ENCODE measurements at regions not wholly inside any gene's neighbourhood (a gene's known extent, or its start where the extent isn't known, plus 50 kb on each side); places are given as distances from the start of the nearest gene placed in this dataset.

- Histone ChIP-seq H3K36me3 (ENCODE audit: insufficient read depth) (no peaks in the 10 kb centered on the region), H3K27me3 (ENCODE audit: insufficient read depth) (no peaks in the 10 kb centered on the region), H3F3A (replicated peaks; ENCODE audit: low read depth) (no peaks in the 10 kb centered on the region), H2AFZ (no peak overlapping the region), H3K79me2 (replicated peaks; ENCODE audit: insufficient read depth) (no peaks in the 10 kb centered on the region), H4K20me1 (replicated peaks; ENCODE audit: insufficient read depth) (no peaks in the 10 kb centered on the region), H3K4me3 (no peak overlapping the region), H3K4me1 (ENCODE audit: insufficient read depth) (no peaks in the 10 kb centered on the region), H3K9me2 (ENCODE audit: insufficient read depth) (no peaks in the 10 kb centered on the region; the same call in 1 of the 2 replicates), H3K4me2 (no peak overlapping the region), H3K27ac (ENCODE audit: low read depth) (no peak overlapping the region)
- Mint-ChIP-seq H3K4me3 (no peak overlapping the region), H3K27ac (no peak overlapping the region), H3K36me3 (ENCODE audit: low read depth) (no peaks in the 10 kb centered on the region), H3K9me3 (no peaks in the 10 kb centered on the region), H3K27me3 (ENCODE audit: insufficient read depth, low read depth, poor library complexity) (no peaks in the 10 kb centered on the region), H3K4me1 (no peaks in the 10 kb centered on the region)
- DNase-seq (ENCODE audit: low spot score) = no peak
- ATAC-seq = no peak
- TF ChIP-seq STAT1 (IDR thresholded peaks at IDR 0.05; ENCODE audit: unreplicated experiment) = no peak
- TF ChIP-seq ZNF462 (CRISPR knock-in tag; IDR thresholded peaks at IDR 0.05) = no peak
- TF ChIP-seq EZH2phosphoT487 (IDR thresholded peaks at IDR 0.05; ENCODE audit: unreplicated experiment) = no peak
- TF ChIP-seq ZNF114 (CRISPR knock-in tag; IDR thresholded peaks at IDR 0.05) = no peak
- no peak for TF ChIP-seq REST (IDR thresholded peaks at IDR 0.05; ENCODE audit: unreplicated experiment)
- no peak for TF ChIP-seq EZH2 (IDR thresholded peaks at IDR 0.05; ENCODE audit: low read depth, unreplicated experiment)
- TF ChIP-seq ZNF331 (CRISPR knock-in tag; IDR thresholded peaks at IDR 0.05; ENCODE audit: low read depth) = no peak
Observed at GRCh38 chr14:30305346-30305745, 253.6 kb upstream of the G2E3 start.

All from GM23338 (cell line).